B cell (primary cell): ENCODE measurements at regions not wholly inside any gene's neighbourhood (a gene's known extent, or its start where the extent isn't known, plus 50 kb on each side); places are given as distances from the start of the nearest gene placed in this dataset.

ENCODE experiments used
- EZH2 ChIP-seq: IDR thresholded peaks from 2 replicates; pipeline ENCODE4 v1.6.1; 2012; ENCODE audit warnings: borderline replicate concordance, low read depth, mild to moderate bottlenecking, moderate library complexity, low read length; ENCODE audit not compliant: insufficient read depth, poor library complexity, severe bottlenecking
- TF ChIP-seq, protein P1 (sequence below): fragments of 200-600 bp; IDR thresholded peaks from one replicate; pipeline ENCODE4 v1.8.0; 2022; ENCODE audit warnings: antibody characterized with exemption, mild to moderate bottlenecking

DNA sequence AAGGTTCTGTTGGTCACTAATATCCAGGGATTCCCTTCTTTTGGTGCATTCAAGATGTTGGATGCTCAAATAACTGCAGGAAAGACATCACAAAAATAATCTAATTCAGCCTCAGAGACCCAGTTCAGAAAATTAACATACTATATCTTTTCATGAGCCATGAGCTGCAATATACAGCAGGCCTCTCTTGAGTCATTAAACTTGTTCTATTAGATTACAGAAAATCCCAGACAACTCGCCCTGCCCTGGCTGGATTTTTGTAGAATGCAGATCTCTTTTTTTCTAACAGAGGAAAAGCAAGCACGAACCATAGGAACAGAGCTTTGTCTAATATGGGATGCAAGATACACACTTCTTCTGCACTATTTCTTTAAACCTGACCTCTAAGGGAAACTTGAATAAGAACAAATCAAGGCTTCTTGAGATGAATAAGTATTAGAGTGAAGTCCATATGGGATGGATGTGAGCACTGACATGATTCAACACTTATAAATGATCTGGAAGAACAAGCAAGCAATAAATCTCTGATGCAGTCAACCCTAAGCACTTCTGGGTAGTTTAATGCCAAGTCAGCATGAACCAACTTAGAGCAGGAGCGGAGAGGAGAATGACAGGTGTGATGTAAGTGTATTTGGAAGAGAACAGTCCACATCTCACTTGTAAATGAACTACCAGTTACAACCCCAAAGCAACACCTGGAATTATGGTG is 70.7 kb upstream of the GNAO1 start:
- TF ChIP-seq, protein P1, sequence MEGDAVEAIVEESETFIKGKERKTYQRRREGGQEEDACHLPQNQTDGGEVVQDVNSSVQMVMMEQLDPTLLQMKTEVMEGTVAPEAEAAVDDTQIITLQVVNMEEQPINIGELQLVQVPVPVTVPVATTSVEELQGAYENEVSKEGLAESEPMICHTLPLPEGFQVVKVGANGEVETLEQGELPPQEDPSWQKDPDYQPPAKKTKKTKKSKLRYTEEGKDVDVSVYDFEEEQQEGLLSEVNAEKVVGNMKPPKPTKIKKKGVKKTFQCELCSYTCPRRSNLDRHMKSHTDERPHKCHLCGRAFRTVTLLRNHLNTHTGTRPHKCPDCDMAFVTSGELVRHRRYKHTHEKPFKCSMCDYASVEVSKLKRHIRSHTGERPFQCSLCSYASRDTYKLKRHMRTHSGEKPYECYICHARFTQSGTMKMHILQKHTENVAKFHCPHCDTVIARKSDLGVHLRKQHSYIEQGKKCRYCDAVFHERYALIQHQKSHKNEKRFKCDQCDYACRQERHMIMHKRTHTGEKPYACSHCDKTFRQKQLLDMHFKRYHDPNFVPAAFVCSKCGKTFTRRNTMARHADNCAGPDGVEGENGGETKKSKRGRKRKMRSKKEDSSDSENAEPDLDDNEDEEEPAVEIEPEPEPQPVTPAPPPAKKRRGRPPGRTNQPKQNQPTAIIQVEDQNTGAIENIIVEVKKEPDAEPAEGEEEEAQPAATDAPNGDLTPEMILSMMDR: no peak
- TF ChIP-seq EZH2: no peak
